ENCODE measurements at regions not wholly inside any gene's neighbourhood (a gene's known extent, or its start where the extent isn't known, plus 50 kb on each side); places are given as distances from the start of the nearest gene placed in this dataset.

DNA sequence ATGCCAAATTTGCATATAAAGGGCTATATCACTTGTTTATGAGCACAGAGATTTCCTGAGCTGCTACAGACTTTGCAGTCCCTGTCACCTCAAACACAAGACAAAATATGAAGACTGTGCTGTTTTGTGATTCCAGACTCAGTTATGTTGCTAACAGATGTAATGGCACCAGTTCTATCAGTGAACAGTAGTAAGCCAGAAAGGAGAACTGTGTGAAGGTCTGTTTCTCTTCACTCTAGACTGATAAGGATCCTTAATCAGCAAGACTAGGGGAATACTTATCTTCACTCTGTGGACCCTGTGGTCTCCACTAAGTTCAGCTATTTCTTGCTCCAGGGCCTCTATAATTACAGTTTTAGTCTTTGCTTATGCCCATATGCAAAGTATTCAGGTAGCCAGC, 82.7 kb downstream of the ANXA5 start:
- no peak for TF ChIP-seq YY1 (IDR thresholded peaks at IDR 0.05; ENCODE audit: insufficient read depth, insufficient read length)
- no peak for TF ChIP-seq ZNF274 (IDR thresholded peaks at IDR 0.05; ENCODE audit: low read depth, low read length)
